ENCODE measurements at regions not wholly inside any gene's neighbourhood (a gene's known extent, or its start where the extent isn't known, plus 50 kb on each side); places are given as distances from the start of the nearest gene placed in this dataset.
A peak's percentile ranks its signal among the peaks of the same experiment; 100 is the strongest.

DNA sequence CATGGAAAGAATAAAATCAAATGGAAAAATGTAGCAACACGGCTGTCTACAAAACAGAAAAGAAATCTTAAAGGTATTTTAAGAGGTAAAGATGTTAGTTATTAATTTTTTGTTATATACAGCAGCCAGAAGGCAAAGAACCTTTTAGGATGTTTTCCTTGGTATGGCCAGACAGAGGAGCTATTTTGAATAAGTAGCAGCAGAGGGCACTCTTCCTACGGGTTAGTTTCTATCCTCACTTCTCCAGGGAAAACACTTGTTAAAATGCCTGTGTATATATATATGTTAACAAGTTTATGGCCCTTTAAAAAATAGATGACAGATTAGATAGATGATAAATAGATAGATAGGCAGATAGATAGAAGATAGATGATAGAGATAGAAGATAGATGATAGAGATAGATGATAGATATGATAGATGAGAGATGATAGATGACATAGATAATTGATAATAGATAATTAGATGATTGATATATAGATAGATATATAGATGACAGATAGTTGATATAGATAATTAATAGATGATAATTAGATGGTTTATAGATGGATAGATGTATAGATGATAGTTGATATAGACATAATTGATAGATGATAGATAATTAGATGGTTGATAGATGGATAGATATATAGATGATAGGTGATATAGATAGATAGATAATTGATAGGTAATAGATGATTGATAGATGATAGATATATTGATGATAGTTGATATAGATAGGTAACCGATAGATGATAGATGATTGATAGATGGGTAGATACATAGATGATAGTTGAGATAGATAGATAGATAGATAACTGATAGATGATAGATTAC, 57.8 kb upstream of the WIPF3 start:
- TF ChIP-seq, protein P1, sequence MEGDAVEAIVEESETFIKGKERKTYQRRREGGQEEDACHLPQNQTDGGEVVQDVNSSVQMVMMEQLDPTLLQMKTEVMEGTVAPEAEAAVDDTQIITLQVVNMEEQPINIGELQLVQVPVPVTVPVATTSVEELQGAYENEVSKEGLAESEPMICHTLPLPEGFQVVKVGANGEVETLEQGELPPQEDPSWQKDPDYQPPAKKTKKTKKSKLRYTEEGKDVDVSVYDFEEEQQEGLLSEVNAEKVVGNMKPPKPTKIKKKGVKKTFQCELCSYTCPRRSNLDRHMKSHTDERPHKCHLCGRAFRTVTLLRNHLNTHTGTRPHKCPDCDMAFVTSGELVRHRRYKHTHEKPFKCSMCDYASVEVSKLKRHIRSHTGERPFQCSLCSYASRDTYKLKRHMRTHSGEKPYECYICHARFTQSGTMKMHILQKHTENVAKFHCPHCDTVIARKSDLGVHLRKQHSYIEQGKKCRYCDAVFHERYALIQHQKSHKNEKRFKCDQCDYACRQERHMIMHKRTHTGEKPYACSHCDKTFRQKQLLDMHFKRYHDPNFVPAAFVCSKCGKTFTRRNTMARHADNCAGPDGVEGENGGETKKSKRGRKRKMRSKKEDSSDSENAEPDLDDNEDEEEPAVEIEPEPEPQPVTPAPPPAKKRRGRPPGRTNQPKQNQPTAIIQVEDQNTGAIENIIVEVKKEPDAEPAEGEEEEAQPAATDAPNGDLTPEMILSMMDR (IDR thresholded peaks at IDR 0.05): peak in 5 of 7 experiments; percentile 23 to 51 (median 34)
- no peak for TF ChIP-seq EP300 (IDR thresholded peaks at IDR 0.05)

Data from stomach (tissue), 4 donors.